Activated CD4-positive, alpha-beta T cell treated with anti-CD3 and anti-CD28 coated beads, Interleukin-2, amount 10 ng/mL, durations not matched to agents 7 days and 5 days (primary cell): ENCODE measurements at regions not wholly inside any gene's neighbourhood (a gene's known extent, or its start where the extent isn't known, plus 50 kb on each side); places are given as distances from the start of the nearest gene placed in this dataset.

Source experiments
- CTCF ChIA-PET: fragments of 350-600 bp; sonication (Branson Sonifier 250); formaldehyde crosslinking; loops from one replicate; lab custom pipeline; 2021; ENCODE audit warnings: antibody characterized with exemption; lab: Charles Lee
- POLR2A ChIA-PET: fragments of 350-600 bp; sonication (Branson Sonifier 250); formaldehyde crosslinking; loops from one replicate; lab custom pipeline; 2021; ENCODE audit warnings: antibody characterized with exemption; lab: Charles Lee
- DNase-seq: peaks from one replicate; pipeline ENCODE4 v3.0.0-alpha.2; 2020
- H3K27ac Mint-ChIP-seq: one replicate; pipeline ENCODE4 v1.8.0; 2021; ENCODE audit warnings: mild to moderate bottlenecking, moderate library complexity, mixed read lengths
- H3K27me3 Mint-ChIP-seq: one replicate; pipeline ENCODE4 v1.8.0; 2021; ENCODE audit warnings: mixed read lengths
- H3K36me3 Mint-ChIP-seq: one replicate; pipeline ENCODE4 v1.8.0; 2021; ENCODE audit warnings: low read depth, mixed read lengths
- H3K4me1 Mint-ChIP-seq: one replicate; pipeline ENCODE4 v1.8.0; 2021; ENCODE audit warnings: mixed read lengths
- H3K4me3 Mint-ChIP-seq: one replicate; pipeline ENCODE4 v1.8.0; 2021; ENCODE audit warnings: mild to moderate bottlenecking, moderate library complexity, mixed read lengths
- H3K9me3 Mint-ChIP-seq: one replicate; pipeline ENCODE4 v1.8.0; 2021; ENCODE audit warnings: mixed read lengths

- Mint-ChIP-seq H3K36me3 (no peaks in the 10 kb centered on the region), H3K4me3 (no peak overlapping the region), H3K9me3 (peaks cover 6% of the 10 kb centered on the region), H3K27me3 (no peaks in the 10 kb centered on the region), H3K4me1 (no peaks in the 10 kb centered on the region), H3K27ac (no peak overlapping the region)
- ChIA-PET CTCF (no interaction called here), POLR2A (no interaction called here)
- no peak for DNase-seq
Measured at GRCh38 chr18:71682591-71682990, 861.6 kb downstream of the CBLN2 start.

- Mint-ChIP-seq H3K27ac (no peak overlapping the region), H3K9me3 (no peaks in the 10 kb centered on the region), H3K27me3 (no peaks in the 10 kb centered on the region), H3K4me3 (no peak overlapping the region), H3K4me1 (no peaks in the 10 kb centered on the region), H3K36me3 (no peaks in the 10 kb centered on the region)
- ChIA-PET CTCF (no interaction called here), POLR2A (no interaction called here)
- DNase-seq: no peak
Measured at GRCh38 chr18:71678144-71678543, 866.0 kb downstream of the CBLN2 start.

- H3K9me3 Mint-ChIP-seq: no peaks in the 10 kb centered on the region
- CTCF ChIA-PET: no interaction called here
- POLR2A ChIA-PET: no interaction called here
Measured at GRCh38 chr18:71673954-71674353, 870.2 kb downstream of the CBLN2 start.

GRCh38 chr18:71673498-71673897 lies 870.6 kb downstream of the CBLN2 start:
- Mint-ChIP-seq H3K27ac (no peak overlapping the region), H3K4me3 (no peak overlapping the region), H3K9me3 (no peaks in the 10 kb centered on the region), H3K4me1 (no peaks in the 10 kb centered on the region), H3K27me3 (no peaks in the 10 kb centered on the region), H3K36me3 (no peaks in the 10 kb centered on the region)
- CTCF ChIA-PET: no interaction called here
- POLR2A ChIA-PET: no interaction called here
- no peak for DNase-seq

More at GRCh38 chr18:71673954-71674353, 870.2 kb downstream of the CBLN2 start:
- no peaks in the 10 kb centered on the region for H3K27me3 Mint-ChIP-seq
- no peaks in the 10 kb centered on the region for H3K36me3 Mint-ChIP-seq
- H3K4me3 Mint-ChIP-seq: no peak overlapping the region
- no peak for DNase-seq
- H3K4me1 Mint-ChIP-seq: no peaks in the 10 kb centered on the region
- no peak overlapping the region for H3K27ac Mint-ChIP-seq

- DNase-seq: no peak
- Mint-ChIP-seq H3K4me1 (no peaks in the 10 kb centered on the region), H3K4me3 (no peak overlapping the region), H3K9me3 (no peaks in the 10 kb centered on the region), H3K27ac (no peak overlapping the region), H3K27me3 (no peaks in the 10 kb centered on the region), H3K36me3 (no peaks in the 10 kb centered on the region)
- CTCF ChIA-PET: no interaction called here
- POLR2A ChIA-PET: no interaction called here
Measured at GRCh38 chr18:71666481-71666880, 877.7 kb downstream of the CBLN2 start.

- POLR2A ChIA-PET: no interaction called here
- no peaks in the 10 kb centered on the region for H3K9me3 Mint-ChIP-seq
- CTCF ChIA-PET: no interaction called here
Measured at GRCh38 chr18:71665131-71665530, 879.0 kb downstream of the CBLN2 start.

GRCh38 chr18:71643822-71644221 lies 900.3 kb downstream of the CBLN2 start:
- no peak overlapping the region for H3K27ac Mint-ChIP-seq
- ChIA-PET CTCF (no interaction called here), POLR2A (no interaction called here)
- no peaks in the 10 kb centered on the region for H3K36me3 Mint-ChIP-seq
- DNase-seq: no peak
- no peak overlapping the region for H3K4me3 Mint-ChIP-seq
- H3K4me1 Mint-ChIP-seq: no peaks in the 10 kb centered on the region
- no peaks in the 10 kb centered on the region for H3K27me3 Mint-ChIP-seq
- H3K9me3 Mint-ChIP-seq: peaks cover 2% of the 10 kb centered on the region

More at GRCh38 chr18:71665131-71665530, 879.0 kb downstream of the CBLN2 start:
- DNase-seq: no peak
- Mint-ChIP-seq H3K36me3 (no peaks in the 10 kb centered on the region), H3K27ac (no peak overlapping the region), H3K4me3 (no peak overlapping the region), H3K4me1 (no peaks in the 10 kb centered on the region), H3K27me3 (no peaks in the 10 kb centered on the region)

- no peaks in the 10 kb centered on the region for H3K9me3 Mint-ChIP-seq
- H3K36me3 Mint-ChIP-seq: no peaks in the 10 kb centered on the region
- no peaks in the 10 kb centered on the region for H3K4me1 Mint-ChIP-seq
- no peak overlapping the region for H3K27ac Mint-ChIP-seq
- H3K4me3 Mint-ChIP-seq: no peak overlapping the region
- no peaks in the 10 kb centered on the region for H3K27me3 Mint-ChIP-seq
- DNase-seq: no peak
- ChIA-PET CTCF (no interaction called here), POLR2A (no interaction called here)
Measured at GRCh38 chr18:71630696-71631095, 913.4 kb downstream of the CBLN2 start.

GRCh38 chr18:71625556-71626090 lies 918.5 kb downstream of the CBLN2 start:
- H3K4me1 Mint-ChIP-seq: no peaks in the 10 kb centered on the region
- POLR2A ChIA-PET: no interaction called here
- H3K36me3 Mint-ChIP-seq: no peaks in the 10 kb centered on the region
- H3K9me3 Mint-ChIP-seq: no peaks in the 10 kb centered on the region
- no peak overlapping the region for H3K27ac Mint-ChIP-seq
- DNase-seq: no peak
- no peak overlapping the region for H3K4me3 Mint-ChIP-seq
- H3K27me3 Mint-ChIP-seq: no peaks in the 10 kb centered on the region
- CTCF ChIA-PET: no interaction called here

- no peaks in the 10 kb centered on the region for H3K4me1 Mint-ChIP-seq
- POLR2A ChIA-PET: no interaction called here
- no peak for DNase-seq
- no peak overlapping the region for H3K4me3 Mint-ChIP-seq
- H3K36me3 Mint-ChIP-seq: no peaks in the 10 kb centered on the region
- no peaks in the 10 kb centered on the region for H3K9me3 Mint-ChIP-seq
- no peaks in the 10 kb centered on the region for H3K27me3 Mint-ChIP-seq
- no peak overlapping the region for H3K27ac Mint-ChIP-seq
- CTCF ChIA-PET: no interaction called here
Measured at GRCh38 chr18:71598374-71598773, 945.8 kb downstream of the CBLN2 start.

GRCh38 chr18:71597219-71597618 lies 946.9 kb downstream of the CBLN2 start:
- no peaks in the 10 kb centered on the region for H3K9me3 Mint-ChIP-seq
- no peaks in the 10 kb centered on the region for H3K36me3 Mint-ChIP-seq
- no peaks in the 10 kb centered on the region for H3K4me1 Mint-ChIP-seq
- no peak overlapping the region for H3K27ac Mint-ChIP-seq
- ChIA-PET POLR2A (no interaction called here), CTCF (no interaction called here)
- no peak for DNase-seq
- H3K27me3 Mint-ChIP-seq: no peaks in the 10 kb centered on the region
- no peak overlapping the region for H3K4me3 Mint-ChIP-seq

- no peak overlapping the region for H3K4me3 Mint-ChIP-seq
- no peaks in the 10 kb centered on the region for H3K9me3 Mint-ChIP-seq
- H3K27me3 Mint-ChIP-seq: no peaks in the 10 kb centered on the region
- H3K4me1 Mint-ChIP-seq: no peaks in the 10 kb centered on the region
- H3K27ac Mint-ChIP-seq: no peak overlapping the region
- POLR2A ChIA-PET: no interaction called here
- H3K36me3 Mint-ChIP-seq: no peaks in the 10 kb centered on the region
- DNase-seq: no peak
- CTCF ChIA-PET: no interaction called here
Measured at GRCh38 chr18:71583252-71583651, 960.9 kb downstream of the CBLN2 start.

GRCh38 chr18:71554686-71555085 lies 989.5 kb downstream of the CBLN2 start:
- no peaks in the 10 kb centered on the region for H3K27me3 Mint-ChIP-seq
- CTCF ChIA-PET: no interaction called here
- no peak for DNase-seq

GRCh38 chr18:71541643-71542042 lies 1002.5 kb downstream of the CBLN2 start:
- DNase-seq: no peak
- ChIA-PET POLR2A (no interaction called here), CTCF (no interaction called here)
- no peak overlapping the region for H3K27ac Mint-ChIP-seq
- no peaks in the 10 kb centered on the region for H3K36me3 Mint-ChIP-seq
- no peak overlapping the region for H3K4me3 Mint-ChIP-seq
- no peaks in the 10 kb centered on the region for H3K27me3 Mint-ChIP-seq
- no peaks in the 10 kb centered on the region for H3K9me3 Mint-ChIP-seq
- no peaks in the 10 kb centered on the region for H3K4me1 Mint-ChIP-seq

More at GRCh38 chr18:71554686-71555085, 989.5 kb downstream of the CBLN2 start:
- Mint-ChIP-seq H3K4me3 (no peak overlapping the region), H3K27ac (no peak overlapping the region), H3K9me3 (no peaks in the 10 kb centered on the region), H3K4me1 (no peaks in the 10 kb centered on the region), H3K36me3 (no peaks in the 10 kb centered on the region)
- POLR2A ChIA-PET: no interaction called here
